AG08396 (cell line): ENCODE measurements at regions not wholly inside any gene's neighbourhood (a gene's known extent, or its start where the extent isn't known, plus 50 kb on each side); places are given as distances from the start of the nearest gene placed in this dataset.
"Not testable (repeated sequence)": the region's sequence is repeated elsewhere in the genome, so short reads cannot be mapped to it uniquely, and the experiment has no call there.

Source experiments
- DNase-seq: peaks from one replicate; pipeline ENCODE4 v3.0.0; 2012; ENCODE audit warnings: low spot score, mixed read lengths

DNA sequence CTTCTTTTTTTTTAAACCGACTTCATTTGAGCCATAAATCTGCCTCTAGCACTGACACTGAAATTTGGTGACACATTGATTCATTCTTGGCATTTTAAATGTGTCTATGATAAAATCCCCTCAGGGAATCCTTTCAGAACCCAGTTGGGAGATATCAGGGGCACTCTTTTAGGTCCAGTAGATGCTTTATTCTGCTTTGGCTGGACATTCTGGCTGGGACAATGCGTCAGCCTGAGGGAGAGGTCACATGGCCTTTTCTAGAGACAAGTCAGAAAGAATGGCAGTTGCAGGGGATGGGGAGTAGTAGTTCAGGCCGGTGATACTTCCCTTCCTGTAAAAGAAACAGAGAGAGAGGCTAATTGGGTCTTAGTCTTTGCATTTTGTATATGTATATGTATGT is 63.1 kb downstream of the TRIM43 start:
- DNase-seq: not testable (repeated sequence)

DNA sequence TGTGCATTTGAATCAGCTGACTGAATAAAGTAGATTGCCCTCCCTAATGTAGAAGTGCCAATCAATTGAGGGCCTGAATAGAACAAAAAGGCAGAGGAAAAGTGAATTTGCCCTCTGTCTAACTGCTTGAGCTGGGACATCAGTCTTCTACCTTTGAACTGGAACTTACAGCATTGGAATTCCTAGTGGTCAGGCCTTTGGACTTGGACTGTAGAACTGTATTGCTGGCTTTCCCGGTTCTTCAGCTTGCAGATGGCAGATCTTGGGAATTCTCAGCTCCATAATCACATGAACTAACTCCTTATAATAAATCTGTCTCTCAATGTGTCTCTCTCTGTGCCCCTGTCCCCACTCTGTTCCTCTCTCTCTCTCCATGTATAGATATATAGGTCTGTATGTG is 64.8 kb downstream of the TRIM43 start:
- DNase-seq: not testable (repeated sequence)

DNA sequence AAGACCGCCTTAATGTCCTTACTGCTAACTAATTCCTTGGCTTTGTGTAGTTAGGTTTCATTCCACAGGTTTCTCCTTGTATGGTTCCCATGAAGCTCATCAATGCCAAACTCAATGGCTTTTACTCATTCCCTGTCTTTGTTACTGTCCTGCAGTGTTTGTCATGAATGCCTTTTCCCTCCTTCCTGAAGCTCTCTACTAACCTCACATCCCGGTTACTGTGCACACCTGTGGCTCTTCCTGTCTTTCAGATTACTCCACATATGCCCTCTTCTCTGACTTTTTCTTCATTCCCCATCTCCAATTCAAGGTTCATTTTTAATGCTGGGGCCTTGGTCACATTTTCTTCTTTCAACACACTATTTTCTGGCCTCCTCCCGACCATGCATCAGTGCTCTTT is 66.1 kb downstream of the TRIM43 start:
- DNase-seq: not testable (repeated sequence)

DNA sequence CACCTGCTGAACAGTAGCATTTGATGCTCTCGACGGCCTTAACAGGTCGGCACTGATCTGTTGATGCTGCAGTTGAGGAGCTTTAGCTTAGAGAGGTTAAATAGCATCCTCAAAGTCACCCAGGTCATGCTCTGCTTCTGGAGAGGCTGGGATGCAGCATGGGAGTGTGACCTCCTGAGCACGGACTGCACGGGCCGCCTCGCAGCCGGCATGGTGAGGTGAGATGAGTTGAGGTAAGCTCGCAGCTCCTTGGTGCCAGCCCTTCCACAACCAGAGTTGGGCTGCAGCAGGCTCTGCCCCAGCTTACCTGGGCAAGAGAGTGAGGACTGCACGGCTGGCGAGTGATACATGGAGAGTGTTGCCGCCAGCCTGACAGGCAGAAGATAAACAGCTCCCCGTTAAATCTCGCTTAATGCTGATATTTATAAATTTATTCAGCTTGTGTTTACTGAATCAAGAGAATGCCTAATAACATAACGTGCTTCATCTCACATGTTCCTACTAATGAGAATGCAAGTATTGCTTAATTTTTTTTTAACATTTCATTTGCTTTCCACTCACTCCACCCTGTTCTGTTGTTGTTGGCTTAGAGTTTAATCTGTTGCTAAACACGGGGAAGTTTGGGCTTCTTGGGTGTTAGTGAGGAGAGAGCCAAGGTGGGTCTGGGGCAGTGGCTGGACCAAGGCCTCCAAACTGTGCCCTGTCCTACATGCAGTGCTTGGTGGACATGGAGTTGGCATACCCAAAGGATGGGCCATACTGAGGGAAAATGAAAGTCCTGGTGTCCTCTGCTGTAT is 69.2 kb downstream of the TRIM43 start:
- not testable (repeated sequence) for DNase-seq

DNA sequence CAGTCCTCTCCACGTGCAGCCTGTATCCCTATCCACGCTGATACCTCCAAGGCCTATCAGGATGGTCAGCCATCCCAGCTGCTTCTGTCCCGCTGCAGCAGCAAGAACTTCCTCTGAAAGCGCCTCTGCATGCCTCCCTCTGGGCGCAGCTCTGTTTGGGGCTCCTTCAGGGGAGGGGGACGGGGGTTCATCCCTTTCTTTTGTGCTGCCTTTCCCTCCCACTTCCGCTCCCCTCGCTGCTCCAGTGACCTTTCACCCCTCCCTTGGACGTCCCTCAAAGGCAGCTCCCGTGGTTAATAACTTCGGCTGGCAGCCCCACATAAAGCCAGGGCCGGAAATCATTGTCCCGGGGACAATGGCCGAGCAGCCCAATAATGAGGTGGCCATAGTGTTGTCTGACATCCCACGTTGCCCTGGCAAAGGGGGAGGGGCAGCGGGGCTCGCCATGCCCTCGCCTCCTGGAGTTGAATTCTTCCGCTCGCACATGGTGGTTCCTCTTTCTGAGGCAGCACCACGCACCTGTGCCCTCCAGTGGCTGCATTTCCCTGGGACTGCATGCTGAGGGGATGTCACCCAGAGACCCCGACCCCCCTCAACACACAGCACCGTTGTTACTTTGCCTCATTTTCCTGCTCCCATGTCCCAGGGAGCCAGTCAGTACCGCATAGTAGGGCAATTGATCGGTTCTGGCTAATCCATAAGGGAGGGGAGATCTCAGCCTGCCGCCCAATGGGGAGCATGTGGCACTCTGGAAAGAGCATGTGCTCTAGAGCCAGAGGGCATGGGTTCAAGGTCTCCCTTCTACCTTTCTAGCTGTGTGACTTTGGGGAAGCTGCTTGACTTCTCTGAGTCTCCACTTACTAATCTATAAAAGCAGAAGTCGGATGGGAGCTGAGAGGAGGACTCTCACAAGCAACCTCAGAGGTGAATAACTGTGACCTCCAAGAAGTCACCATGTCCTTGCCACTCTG is 72.0 kb downstream of the TRIM43 start:
- DNase-seq: not testable (repeated sequence)

DNA sequence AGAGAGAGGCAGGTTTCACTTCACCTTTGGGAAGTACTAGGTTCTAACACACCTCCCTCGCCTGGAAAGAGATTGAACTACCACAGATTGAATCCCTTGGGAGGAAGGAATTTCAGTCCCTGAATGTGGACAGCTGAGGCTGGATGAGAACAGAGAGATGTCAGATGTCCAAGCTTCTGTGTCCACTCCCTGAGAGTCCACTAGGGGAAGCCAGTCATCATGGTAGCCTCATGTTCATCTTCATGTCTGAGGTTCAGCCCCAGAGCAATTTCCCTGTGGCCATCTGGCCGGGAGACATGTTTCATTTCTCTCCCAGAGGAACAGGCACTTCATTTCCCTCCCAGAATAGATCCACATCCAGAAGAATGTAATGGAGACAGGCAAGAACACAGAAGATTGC is 74.8 kb downstream of the TRIM43 start:
- peak; percentile 15 for DNase-seq

DNA sequence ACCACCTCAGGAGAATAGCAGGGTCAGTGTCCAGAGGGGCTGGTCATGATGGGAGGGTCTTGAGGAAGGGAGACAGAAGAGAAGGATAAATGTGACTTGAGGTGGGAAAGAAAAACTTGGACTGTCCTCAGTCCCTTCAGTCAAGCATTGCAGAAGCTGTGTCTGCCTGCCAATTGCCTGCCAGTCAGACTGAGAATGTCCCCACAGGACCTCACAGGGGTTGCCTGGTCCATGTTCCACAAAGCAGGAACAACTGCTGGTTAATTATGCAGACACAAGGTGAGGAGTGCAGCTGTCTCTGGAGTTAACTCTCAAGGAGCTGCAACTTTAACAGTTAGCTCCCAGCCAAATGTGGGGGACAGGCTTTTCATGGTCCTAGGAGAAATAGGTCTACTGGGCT is 75.7 kb downstream of the TRIM43 start:
- DNase-seq: no peak

DNA sequence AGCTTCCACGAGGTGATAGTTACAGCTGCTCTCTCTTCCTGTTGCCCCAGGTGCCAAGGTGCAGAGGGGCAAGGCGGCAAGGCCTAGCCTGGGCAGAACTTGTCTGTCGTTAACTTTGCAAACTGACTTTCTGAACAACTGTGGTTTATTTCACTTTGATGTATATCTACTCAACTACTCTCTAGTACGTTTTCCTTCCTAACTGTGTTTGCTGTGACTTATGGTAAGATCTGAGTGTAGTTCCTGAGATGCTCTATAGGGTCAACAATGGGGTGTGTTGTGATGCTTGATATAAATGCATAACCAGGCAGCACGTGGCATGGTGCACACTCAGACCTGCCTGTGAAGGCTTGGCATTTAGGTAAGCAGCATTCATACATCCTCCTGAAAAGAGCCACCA is 77.1 kb downstream of the TRIM43 start:
- not testable (repeated sequence) for DNase-seq

DNA sequence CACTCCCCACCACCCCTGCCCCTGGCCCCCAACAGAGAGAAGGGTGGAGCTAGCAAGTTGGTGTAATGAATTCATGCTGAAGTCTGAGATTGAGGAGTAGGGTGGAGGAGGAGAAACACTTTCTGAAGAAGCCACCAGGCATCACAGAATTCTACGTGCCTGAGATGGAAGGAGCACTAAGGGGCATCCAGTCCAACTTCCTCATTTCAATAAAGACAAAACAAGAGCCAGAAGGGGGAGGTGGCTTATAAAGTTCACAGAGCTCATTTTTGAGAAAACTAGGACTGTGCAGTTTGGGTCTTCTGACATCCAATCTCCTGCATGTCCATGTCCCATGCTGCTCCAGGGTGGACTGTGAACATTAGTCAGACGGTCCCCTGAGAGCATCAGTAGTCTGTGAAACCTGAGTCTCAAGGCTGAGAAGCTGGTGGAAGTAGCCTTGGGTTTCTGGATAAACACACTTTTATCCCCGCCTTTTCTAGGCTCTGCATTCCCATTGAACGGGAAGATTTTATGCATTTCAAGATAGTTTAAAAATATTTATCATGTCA is 77.7 kb downstream of the TRIM43 start:
- DNase-seq: no peak

DNA sequence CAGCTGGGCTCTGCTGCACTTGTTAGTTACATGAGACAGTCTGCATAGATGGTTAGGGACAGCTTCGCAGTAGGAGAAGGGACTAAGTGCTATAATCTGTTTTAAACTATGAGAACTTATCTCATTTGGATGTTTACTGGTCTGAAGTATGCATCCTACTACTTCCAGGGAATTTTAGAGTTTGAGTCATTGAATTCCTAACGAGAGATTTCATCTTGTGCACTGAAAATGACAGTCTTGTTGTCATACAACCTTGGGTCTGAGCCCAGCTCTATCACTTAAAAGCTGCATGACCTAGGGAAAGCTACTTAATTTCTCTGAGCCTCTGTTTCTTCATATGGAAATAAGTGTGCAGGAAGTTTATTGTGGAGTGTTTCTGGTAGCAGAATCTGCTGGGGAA is 78.4 kb downstream of the TRIM43 start:
- DNase-seq: peak; percentile 31

DNA sequence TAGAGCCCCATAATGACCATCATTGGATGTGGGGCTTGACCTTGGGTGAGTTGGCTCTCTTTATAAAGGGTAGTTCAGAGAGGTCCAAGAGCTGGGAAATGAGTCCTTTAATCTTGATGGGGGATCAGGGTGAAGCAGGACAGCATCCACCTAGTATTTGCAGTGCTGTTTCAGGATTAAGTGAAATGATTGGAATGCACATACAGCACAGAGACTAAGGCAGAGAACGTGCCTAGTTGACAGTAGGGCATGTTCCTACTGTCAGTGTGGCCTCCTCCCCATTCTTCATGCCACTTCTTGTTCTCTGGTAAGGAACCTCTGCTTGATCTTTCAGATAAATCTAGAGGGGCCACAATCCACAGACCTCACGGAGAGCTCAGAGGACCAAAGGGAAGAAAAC is 78.9 kb downstream of the TRIM43 start:
- DNase-seq: no peak

DNA sequence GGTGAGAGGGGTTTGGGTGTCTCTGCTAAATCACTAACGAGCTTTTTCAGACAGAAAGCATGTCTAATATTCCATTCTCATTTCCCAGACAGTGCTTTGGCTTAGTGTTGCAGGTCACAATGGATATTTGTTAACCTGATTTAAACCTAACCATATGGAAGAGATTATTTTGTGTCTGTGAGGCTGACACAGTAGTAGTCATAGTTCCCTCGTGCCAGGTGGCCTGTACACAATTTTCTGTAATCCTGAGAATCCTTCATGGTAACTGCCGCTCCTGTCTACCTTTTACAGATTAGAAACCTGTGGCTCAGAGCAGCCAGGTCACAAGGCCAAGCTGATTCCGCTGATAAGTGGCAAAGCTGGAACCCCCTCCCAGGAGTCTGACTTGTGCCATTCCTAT is 79.4 kb downstream of the TRIM43 start:
- not testable (repeated sequence) for DNase-seq

DNA sequence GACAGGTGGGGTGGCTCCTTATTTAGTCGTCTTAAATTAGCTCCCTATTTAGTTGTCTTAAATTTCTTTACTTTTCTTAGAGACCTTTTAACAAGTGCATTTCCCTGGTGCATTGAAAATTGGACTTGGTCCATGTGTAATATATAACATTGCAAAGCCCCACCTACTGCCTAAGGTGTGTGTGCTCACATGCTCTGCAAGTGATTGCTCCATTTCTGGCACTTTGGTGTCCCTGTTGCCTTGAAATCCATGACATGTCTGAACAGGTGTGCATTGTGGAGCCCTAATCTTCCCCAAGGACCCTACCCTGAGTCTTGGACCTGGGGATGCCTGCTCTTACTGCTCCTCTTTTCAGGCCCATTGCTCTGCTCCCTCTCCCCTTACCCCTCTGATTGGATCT is 80.2 kb downstream of the TRIM43 start:
- DNase-seq: not testable (repeated sequence)

DNA sequence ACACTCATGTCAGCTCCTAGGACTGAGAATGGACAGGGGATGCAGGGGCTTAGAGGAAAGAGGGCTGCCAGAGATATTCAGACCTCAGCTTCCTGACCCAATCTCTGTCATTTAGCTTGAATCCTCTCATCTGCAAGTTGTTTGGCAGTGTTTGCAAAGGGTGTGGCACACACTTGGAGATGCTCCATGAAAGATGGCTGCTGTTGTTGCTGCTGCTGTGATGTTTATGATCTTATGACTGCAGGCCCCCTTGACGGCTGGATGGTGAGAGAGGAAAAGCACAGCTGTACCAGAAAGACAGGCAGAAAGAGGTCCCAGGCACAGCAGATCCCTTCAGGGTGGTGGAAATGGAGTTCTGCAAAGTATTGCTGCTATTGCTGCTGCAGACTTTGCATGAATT is 80.7 kb downstream of the TRIM43 start:
- not testable (repeated sequence) for DNase-seq

DNA sequence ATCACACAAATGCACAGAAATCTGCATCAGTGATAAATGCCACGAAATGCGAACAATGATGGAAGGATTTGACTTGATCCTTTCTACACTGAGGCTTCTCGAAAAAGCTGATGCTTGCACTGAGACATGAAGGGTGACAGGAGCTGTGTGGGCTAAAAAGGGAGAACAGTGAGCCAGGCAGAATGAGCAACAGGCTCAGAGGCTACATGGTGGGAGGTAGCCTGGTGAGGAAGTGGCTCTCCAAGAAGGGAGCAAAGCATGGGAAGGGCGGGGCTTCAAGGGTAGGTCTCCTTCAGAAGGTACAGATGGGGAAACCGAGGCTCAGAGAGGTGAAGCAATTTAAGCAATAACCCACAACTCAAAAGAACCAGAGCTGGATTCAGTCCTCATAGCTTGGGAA is 82.4 kb downstream of the TRIM43 start:
- no peak for DNase-seq

DNA sequence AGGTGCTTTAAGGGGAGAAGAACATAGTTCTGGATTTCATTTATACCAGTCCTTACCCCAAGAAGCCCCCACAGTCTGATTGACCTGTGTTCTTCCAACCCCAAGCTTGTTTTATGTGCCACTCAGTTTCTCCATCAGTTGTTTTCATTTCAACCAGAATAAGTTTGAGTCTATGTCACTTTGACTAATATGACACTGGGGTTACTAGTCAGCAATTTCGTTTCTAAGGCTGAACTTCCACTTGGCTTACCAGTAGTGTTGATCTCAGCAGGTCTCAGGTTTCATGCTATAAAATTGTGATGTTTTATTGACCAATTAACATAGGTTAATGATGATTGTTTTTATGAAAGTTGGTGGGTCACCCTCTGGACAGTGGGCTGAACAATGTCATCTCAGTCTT is 84.8 kb downstream of the TRIM43 start:
- not testable (repeated sequence) for DNase-seq

DNA sequence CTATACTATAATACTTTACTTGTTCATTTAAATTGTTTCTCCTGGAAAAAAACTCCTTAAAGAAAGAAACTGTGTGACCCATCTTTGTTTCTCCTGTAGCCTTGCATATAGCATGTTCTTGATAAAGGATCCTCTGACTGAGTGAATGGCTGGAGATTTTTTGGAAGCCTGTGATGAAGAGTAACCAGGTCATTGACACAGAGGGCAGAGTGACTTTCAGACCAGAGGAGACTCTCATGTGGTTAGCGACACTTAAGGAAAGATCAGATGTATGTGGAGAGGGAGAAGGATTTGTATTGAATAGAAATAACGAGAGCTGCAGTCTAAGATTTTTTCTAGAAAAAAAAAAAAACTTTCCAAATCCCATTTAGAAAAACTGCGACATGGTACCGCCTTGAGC is 85.5 kb downstream of the TRIM43 start:
- DNase-seq: no peak

DNA sequence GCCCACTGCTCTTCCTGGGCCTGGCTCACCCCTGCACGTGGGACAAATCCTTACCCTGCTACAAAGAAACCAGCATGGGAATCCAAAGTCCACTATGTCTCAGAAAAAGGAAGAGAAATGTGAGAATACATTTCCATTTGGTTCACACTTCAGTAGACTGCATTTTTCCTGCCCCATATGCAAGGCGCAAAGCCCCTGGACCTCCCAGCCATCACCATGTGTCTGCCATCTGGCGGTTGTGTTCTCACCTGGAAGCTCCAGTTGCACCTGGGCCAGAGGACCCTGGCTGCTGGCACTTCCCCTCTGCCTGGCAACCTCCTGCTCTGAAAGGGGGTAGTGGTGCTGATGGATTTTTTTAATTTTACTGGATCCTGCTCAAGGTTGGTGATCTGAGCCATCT is 86.0 kb downstream of the TRIM43 start:
- DNase-seq: not testable (repeated sequence)

DNA sequence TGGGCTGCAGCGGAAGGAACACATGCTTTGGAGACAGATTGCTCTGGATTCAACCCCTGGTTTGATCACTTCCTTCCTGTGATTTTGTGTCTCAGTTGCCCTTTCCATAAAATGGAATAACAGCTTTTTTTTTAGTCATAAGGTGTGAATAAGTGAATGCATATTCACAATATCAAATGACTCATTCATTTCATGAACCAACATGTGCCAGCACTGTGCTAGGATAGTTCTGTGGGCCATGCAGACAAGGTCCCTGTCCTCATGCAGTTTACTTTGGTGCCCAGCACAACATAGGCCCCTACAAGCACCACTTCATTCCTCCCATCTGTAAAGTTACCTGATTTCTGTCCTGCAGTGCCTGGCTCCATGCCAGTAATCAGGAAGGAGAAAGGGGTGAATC is 89.4 kb downstream of the TRIM43 start:
- DNase-seq: not testable (repeated sequence)

DNA sequence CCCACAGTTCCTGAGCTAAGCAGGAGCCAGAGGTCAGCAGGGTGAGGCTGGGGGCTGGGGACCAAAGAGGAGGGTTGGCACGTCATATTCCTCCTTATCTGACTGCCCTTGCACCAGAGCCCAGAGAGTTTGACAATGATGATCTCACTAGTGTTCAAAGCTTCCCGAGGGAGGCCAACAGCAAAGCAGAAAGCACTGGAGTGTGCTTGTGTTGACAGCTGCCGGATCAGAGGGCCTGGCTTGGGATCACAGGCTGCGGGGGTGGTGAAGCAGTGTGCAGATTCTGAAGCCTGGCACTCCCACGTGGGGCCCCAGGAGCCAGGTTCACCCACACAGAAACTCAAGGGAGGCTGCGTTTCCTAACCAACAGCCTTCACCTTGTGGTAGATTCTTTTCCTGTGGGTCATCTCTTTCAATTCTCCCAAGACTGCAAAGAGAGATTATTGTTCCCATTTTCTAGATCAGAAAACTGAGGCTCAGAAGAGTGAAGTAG is 89.8 kb downstream of the TRIM43 start:
- not testable (repeated sequence) for DNase-seq

DNA sequence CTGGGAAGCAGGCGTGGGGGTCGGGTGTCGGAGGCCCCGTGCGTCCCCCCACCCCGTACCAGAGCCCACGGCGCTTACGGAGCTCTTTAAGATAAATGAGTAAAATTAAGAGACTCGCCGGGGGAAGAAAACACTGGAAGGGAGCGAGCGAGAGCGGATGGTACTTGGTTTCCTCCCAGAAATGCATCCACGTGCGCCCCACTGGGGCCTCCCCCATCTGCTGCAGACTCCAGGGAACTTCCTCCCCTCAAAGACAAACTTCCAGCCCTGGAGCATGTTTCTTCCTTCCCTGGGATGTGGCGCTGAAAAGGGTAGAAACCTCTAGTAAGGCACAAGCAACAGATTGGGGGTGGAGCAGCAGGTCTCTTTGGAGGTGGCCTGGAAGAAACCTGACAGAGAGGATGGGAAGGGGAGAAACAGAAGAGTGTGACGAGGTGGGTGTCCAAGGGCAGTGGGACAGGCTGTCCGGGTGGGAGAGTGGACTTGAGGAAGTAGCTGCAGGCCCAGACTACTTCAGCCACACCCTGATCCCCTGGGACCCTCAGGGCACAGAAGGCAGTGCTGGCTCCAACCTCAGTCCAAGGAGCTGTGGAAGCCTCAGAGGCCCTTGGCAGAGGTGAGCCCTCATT is 91.2 kb downstream of the TRIM43 start:
- not testable (repeated sequence) for DNase-seq

DNA sequence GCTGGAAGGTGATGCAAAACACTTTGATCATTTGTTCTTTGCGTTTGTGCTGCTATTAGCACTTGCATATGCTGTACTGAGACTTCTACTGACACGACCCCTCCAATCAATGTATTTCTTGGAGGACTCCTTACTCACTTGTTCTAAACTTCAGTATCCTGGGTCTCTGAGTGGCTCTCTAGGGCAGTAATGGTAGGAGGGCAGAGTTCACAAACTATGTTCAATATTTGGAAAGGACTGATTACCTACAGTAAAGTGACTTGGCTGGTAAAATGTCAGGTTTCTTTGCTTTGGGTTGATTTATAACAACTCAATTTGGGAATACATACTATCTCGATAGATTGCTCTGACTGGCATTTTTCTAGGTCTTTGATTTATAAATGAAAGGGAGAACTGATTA is 93.7 kb downstream of the TRIM43 start:
- no peak for DNase-seq
